ENCODE measurements at regions not wholly inside any gene's neighbourhood (a gene's known extent, or its start where the extent isn't known, plus 50 kb on each side); places are given as distances from the start of the nearest gene placed in this dataset.
"Not testable (repeated sequence)": the region's sequence is repeated elsewhere in the genome, so short reads cannot be mapped to it uniquely, and the experiment has no call there.

DNA sequence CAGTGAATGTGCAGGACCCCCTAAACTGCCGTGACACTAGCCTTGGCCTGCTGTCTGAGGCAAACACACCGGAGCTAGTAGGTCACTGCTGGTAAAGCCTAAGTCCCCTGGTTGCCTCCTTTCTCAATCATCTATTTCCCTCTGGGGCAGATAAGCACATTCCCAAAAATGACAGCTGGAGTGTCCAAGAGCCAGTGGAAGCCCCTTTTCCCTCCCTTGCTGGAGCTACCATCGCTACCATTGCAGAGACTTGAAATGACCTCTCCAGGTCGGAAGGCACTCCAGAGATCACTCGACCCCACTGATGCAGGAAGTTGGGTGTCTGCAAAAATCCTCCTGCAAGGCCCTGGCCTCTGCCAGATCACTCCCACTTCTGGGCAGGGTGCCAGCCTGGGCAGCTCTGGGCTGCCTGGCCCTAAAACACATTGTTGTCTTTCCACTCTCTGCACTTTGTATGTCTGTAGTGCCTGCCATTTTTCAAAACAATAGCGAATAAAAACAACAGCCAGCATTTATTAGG, 235.9 kb downstream of the BCL2L11 start:
- DNase-seq (ENCODE audit: low read depth in 1 of 2, low spot score in 1 of 2): not testable (repeated sequence)

DNA sequence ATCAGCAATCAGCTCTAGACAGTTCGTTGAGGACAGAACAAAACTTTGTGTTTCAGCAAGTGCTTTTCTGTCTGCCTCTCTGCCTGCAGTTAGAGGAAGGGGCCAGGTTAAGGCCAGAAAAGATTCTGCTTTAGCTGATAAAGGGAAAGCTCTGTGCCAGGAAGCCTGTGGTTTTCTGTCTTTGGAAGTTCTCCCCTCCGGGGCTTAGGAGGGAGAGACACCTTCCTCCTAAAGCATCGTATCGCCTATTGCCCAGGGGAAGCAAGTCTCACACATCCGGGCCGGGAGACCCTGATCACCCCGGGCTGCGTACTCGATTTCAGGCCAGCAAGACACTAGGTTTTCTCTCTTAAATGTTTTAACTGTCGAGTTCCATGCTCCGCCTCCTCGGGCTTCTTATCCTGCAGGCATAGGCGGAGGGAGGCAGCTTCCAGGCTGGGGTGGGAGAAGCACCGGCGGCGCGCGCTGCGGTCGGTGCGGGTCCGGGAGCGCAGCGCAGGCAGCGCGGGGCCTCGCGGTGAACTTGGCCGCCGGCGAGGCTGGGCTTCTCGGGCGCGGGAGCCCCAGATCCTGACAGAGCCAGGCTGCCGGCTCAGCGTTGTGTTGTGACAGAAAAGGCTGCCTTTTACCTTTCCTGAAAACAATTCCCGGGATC, 245.4 kb downstream of the BCL2L11 start:
- DNase-seq (ENCODE audit: low read depth in 1 of 2, low spot score in 1 of 2): not testable (repeated sequence)

DNA sequence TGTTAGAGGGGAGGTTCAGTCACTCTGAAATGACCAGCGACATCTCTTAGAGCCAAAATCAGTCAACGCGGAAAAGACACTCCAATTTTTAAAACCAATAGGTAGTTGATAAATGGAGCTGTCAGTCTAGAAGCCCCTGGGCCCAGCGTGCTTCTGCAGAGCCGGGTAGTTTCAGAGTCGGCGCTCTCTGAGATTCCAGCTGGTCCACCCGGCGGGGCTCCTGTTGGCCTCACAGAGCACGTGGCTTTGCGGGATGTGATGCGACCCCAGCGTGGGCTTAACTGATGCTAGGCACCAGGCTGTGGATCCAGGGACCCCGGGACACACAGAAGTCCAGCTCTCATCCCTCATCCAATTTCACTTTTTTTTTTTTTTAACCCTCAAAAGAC, 245.9 kb downstream of the BCL2L11 start:
- DNase-seq (ENCODE audit: low read depth in 1 of 2, low spot score in 1 of 2): not testable (repeated sequence)

DNA sequence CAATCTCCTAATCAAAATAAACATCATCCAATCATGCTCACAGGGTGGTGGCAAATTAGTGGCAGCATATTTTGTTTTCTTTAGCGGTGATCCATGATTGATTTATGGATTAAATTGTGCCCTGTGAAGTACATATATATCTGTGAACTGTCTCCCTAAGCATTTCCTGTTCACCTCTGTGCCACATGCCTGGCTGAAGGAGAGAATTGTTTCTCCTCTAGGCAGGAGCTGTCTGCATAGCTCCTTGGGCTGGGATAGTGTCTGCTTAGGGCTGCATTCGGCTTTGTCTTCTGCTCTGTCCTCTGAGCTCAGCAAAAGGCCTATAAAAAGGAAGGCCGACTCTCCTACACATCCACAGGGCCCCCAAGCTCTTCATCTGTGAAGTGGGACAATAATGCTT, 246.4 kb downstream of the BCL2L11 start:
- not testable (repeated sequence) for DNase-seq (ENCODE audit: low read depth in 1 of 2, low spot score in 1 of 2)

DNA sequence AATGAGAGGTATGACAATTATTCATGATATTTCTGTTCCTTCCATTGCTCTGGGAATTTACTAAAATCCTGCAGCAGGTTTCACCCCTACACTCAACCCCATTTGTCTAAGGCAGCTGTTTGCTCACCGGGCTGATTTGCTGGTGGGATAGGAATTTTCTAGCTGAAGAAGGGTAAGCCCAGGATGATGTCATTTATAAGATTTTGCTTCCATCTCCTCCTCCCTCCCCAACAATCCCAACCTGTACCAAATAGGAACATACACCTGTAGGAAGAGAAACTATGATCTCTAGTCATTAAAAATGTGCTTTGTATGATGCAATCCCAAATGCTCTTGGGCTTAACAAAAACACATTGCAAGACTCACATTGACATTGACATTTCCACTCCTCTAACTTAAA, 247.2 kb downstream of the BCL2L11 start:
- DNase-seq (ENCODE audit: low read depth in 1 of 2, low spot score in 1 of 2): not testable (repeated sequence)

DNA sequence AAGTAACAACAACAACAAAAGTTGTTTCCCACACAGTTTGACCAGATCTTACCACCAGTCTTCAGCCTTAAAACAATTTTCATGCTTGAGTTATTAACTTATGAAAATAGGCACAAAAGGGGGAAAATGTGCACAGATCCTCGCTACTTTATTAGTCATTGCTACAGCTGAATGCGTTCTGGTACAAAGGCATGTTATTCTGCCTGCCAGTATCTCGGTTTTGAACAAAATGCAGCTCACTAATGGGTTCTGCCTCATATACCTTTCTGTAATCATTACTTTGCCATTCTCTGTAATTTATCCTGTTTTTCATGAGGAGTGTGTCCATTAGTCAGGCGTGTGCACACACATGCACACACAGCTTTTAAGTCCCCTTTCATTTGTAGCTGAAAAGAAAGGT, 247.6 kb downstream of the BCL2L11 start:
- DNase-seq (ENCODE audit: low read depth in 1 of 2, low spot score in 1 of 2): not testable (repeated sequence)

DNA sequence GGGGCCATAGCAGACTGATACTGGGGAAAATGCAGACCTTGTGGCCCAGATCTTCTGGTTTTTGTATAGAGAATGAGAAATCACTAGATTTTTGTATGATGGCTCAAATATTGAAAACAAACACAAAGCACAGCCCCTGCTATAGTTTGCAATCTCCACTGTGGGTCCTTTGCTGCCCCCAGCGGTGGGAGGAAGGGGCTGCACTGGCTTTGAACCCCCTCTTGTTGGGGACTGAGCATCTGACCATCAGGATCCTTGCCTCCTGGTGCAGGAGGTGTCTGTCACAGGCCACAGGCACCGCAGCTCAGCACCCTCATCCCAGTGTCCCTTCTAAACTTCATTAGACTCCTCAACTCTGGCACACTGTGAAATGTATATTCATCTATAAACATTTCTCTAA, 252.3 kb downstream of the BCL2L11 start:
- DNase-seq (ENCODE audit: low read depth in 1 of 2, low spot score in 1 of 2): not testable (repeated sequence)

DNA sequence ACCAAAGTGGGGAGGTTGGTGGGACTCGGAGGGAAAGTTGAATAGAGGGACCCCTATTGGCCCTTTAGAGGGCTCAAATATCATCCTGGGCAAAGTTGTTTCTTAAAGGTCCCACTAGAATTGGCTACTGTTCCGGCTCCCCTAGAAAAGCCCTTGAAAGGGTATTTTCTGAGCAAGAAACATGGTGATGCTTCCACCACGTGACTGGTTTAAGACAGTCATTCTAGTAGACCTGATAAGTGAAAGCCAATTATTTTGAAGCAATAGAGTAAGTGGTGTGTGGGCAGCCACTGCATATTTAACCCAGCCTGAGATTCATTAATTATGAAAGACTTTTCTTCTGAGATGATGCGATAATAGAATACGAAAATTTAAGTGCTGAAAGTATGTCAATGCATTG, 253.3 kb downstream of the BCL2L11 start:
- not testable (repeated sequence) for DNase-seq (ENCODE audit: low read depth in 1 of 2, low spot score in 1 of 2)

DNA sequence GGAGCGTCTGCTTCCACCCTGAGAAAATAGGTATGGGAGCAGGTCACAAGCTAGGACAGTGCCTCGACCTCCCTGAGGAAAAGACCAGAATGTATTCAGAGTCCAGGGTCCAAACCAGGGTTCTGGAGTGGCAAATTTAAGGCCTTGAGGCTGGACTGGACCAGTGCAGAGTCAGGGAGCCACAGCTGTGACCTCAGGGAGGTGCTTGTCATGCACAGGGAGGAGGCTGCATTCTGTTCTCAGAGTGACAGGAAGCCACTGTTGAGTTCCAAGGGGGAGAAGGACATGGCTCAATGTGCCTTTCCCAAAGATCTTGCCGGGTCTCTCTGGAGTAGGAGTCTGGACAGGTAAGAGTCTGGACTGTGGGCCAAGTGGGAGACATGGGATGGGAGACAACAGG, 254.0 kb downstream of the BCL2L11 start:
- DNase-seq (ENCODE audit: low read depth in 1 of 2, low spot score in 1 of 2): not testable (repeated sequence)

DNA sequence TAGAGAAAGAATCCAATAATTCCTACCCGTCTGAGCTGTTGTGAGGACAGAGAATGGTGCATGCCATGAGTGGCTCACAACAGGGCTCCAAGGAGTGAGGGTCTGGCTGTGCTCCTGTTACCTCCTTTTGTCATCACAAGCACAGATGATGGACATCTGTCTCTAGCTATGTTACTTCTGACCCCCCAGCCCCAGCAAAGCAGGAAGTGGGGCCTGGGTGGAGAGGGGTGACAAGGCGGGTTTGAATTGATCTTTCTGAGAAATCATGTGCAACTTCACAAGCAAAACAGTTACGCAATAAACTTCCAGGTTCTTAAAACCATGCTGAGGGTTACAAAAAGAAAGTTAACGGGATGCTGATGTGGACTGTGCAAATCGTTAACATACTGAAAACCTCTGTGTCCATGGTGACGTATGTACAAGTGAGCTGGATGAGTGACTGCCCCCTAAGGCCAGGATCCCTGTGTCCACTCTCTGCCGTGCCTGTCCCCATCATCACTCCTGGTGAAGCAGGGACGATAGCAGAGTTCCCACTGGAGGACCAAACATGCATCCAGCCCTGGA, 254.7 kb downstream of the BCL2L11 start:
- not testable (repeated sequence) for DNase-seq (ENCODE audit: low read depth in 1 of 2, low spot score in 1 of 2)

DNA sequence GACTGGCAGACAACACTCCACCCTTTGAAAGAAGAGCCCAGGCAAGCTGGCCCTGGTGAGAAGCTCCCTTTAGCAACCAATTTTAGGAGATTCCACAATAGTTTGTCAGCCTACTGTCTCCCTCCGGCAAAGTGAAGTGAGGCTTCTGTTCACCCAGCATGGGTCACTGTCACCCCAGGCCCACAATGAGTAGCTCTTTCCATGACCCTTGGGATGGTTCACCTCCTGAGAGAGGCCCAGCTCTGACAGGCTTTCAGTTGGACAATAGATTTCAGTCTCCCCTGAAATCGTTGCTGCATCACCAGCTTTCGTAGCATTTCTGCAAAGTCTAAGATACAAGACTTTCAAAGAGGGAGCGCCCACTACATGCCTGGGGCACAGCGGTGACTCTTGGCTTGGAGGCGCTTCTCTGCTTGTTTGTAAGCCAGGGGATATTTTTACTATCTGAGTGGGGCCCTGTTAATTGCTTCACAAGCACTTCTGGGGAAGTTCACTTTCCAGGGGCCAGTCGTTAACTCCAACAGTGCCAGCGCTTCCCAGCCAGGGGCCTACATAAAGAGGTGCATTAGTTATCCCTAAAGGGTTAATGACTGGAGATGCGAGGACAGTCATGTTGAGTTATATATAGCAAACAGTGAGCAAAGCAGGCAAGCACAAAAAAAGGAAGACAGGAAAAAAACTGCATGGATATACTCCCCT, 255.7 kb downstream of the BCL2L11 start:
- not testable (repeated sequence) for DNase-seq (ENCODE audit: low read depth in 1 of 2, low spot score in 1 of 2)

DNA sequence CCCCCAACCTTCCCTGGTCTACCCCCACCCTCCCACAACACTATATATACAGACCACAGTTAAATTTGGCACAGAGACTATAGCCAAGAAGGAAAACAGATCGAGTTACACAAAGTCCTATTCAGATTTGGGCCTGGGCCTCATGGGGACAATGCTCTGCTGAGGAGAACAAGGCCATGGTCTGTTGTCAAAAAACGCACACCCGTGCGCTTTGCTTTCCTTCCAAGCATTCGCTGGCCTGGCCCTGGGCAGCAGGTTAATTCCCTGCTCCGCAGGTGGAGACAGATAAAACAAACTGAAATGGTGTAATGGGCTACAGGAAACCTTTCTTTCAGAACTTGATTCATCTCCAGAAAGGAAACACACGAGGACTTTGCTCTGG, 256.2 kb downstream of the BCL2L11 start:
- DNase-seq (ENCODE audit: low read depth in 1 of 2, low spot score in 1 of 2): not testable (repeated sequence)

DNA sequence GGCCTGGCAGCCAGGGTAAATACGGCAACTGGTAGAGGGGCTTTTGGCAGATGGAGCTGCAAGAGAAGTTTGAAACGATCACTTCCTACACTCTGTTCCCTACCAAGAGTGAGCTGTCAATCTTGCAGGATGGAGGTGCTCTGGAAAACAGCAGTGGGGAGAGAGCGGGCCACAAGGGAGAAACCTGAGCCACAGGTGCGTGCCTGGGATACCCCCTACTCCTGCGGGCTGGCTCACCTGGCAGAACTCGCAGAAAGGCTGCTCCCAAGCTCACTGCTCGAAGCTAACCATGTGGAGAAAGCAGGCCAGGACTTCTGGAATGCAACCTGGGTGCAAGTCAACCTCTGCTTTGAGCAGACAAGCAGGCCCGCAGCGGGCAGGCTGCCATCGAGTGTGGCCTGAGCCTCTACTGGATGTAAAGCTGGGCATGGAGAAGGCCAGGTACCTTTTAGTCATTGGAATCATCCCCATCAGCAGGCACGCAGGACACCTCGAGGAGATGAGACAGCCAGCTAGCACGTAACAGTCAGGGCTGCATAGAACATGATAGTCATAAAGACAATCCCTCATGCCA, 256.8 kb downstream of the BCL2L11 start:
- not testable (repeated sequence) for DNase-seq (ENCODE audit: low read depth in 1 of 2, low spot score in 1 of 2)

DNA sequence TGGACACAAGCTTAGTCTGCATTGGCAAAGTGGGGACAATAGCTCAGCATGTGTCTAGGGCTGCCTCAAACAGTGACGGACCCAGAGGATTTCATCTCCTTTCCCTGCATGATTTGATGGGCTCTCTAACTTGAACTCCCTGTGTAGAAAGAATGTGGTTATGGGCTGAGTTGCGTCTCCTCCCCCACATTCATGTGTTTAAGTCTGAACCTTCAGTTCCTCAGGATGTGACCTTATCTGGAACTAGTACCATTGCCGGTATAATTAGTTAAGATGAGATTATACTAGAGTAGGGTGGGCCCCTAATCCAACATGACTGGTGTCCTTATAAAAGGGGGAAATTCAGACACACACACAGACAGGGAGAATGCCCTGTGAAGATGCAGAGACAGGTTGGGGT, 257.6 kb downstream of the BCL2L11 start:
- DNase-seq (ENCODE audit: low read depth in 1 of 2, low spot score in 1 of 2): not testable (repeated sequence)

DNA sequence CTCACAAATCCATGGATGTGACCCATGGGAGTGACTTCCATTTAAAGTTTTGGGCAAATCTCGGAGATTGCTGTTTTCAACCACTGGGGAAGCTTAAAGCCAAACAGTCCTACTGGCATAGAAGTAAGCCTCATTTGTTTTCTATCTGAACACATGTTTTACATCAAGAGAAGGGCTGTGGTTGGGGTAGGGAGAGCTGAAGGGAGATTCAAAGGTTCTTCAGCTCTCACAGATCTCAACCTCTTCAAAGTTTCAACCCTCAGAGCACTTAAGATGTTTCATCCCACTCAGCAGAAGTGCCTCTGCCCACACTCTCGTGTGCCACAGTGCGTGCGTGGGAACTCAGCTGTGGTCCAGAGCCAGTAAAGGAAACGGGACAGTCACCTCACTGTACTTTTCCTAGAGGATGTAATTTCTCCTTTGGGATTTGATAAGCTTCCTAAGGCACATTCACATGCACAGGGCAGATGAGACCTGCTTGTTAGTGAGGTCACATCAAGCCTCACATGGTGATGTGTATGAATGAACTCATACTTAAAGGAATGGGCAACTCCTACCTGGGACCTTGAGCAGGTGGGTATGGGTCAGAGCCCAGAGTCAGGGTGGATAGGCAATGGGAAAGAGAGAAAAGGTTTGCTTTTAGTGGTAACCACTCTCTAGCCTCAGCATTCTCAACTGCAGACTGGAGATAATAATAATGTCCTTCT, 260.2 kb downstream of the BCL2L11 start:
- DNase-seq (ENCODE audit: low read depth in 1 of 2, low spot score in 1 of 2): not testable (repeated sequence)

DNA sequence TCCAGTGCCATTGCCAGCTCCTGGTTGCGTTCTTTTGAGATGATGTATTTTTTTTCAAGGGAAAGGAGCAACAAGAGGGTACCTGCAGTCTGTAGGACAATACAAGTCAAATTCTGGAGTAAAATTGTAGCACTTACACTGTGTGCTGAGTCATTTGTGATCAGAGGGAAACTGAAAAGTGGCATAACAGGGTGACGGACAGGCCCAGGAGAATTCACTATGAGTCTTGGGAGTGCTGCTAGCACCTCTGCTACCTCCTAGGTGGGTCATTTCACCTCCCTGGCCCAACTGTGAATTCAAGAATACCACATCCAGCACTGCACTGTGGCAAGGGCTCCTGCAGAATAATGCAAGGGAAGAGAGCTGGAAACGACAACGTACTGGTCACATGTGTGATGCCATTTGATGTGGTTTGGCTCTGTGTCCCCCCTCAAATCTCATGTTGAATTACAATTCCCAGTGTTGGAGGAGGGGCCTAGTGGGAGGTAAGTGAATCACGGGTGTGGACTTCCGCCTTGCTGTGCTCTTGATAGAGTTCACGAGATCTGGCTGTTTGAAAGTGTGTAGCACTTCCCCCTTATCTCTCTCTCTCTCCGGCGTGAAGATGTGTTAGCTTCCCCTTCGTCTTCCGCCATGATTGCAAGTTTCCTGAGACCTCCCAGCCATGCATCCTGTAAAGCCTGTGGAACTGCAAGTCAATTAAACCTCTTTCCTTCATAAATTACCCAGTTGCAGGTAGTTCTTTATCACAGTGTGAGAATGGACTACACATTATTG, 261.0 kb downstream of the BCL2L11 start:
- not testable (repeated sequence) for DNase-seq (ENCODE audit: low read depth in 1 of 2, low spot score in 1 of 2)

DNA sequence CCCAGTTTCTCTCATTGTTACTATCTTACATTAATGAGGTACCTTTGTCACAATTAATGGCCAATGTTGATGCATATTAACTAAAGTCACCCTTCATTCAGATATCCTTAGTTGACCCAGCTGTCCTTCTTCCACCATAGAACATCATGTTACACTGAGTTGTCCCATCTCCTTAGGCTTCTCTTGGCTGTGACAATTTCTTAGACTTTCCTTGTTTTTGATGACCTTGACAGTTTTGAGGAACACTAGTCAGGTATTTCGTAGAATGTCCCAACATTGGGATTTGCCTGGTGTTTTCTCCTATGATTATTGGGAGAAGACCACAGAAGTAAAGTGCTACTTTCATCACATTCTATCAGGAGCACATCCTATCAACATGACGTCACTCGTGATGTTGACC, 261.8 kb downstream of the BCL2L11 start:
- DNase-seq (ENCODE audit: low read depth in 1 of 2, low spot score in 1 of 2): not testable (repeated sequence)

DNA sequence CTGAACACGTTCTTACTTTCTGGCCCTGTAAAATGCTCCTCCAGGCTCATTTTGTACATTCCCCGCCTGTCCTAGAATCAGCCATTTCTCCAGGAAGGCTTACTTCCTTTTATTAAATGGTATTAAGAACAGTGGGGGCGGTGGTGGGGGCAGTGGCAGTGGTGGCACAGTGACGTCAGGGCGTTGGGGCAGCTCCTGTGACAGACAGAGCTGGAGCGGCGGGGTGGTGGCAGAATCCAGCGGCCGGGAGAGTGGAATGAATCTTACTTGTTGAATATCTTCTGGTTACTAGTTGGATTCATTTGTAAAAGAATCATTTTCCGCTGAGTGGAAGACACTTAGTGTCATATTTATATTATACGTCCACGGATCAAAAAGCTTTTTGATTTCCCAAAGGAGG, 262.6 kb downstream of the BCL2L11 start:
- DNase-seq (ENCODE audit: low read depth in 1 of 2, low spot score in 1 of 2): not testable (repeated sequence)

DNA sequence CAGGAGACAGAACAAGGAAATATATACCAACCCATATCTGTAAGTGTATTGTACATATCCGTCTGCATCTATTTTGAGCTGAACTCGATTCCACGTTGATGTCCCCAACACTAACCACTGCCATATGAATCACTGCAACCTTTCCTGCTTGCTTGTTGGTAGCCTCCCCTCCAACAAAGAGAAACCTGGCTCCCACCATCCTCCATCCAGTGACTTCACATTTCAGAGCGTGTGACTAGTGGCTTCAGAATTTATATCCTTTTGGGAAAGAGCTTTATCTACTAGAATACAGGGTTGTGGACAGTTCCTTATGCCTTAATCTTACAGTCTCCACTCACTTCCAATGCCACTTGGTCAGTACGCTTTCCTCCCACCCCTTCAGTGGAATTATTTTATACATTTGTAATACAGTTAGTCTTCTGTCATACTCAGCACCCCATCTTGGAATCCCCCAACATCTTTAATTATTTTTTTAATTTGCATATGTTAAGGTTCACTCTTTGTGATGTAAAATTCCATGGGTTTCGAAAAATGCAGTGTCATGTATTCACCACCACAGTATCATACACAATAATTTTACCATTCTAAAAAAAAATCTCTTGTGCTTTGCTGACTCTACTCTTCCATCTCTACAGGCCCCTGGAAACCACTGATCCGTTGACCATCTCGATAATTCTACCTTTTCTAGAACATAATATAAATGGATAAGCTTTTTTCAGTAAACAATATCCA, 264.7 kb downstream of the BCL2L11 start:
- DNase-seq (ENCODE audit: low read depth in 1 of 2, low spot score in 1 of 2): not testable (repeated sequence)

DNA sequence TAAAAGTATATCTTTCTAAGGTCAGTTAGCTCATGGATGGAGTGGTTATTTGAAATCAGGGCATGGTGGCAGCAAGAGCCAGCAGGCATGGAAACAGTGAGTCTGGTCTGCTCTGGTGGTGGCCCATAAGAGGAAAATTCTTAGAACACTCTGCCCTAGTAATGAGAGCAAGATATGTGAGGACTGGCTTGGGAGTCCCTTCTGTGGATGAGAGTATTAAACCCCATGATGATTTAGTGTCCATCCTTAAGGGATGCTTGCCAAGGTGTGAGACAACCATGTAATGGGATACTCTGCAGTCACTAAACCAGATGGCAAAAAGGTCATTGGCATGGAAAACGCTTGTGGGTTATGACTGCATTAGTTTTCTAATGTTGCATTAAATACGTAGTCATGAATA, 269.9 kb downstream of the BCL2L11 start:
- DNase-seq (ENCODE audit: low read depth in 1 of 2, low spot score in 1 of 2): not testable (repeated sequence)

All from activated T-helper 1 cell treated with anti-CD3 and anti-CD28 coated beads, Interleukin-2, amount 50 U/mL, for 16 hours (primary cell).